ENCODE measurements at regions not wholly inside any gene's neighbourhood (a gene's known extent, or its start where the extent isn't known, plus 50 kb on each side); places are given as distances from the start of the nearest gene placed in this dataset.

- no peak for TF ChIP-seq ZNF414 (CRISPR knock-in tag; IDR thresholded peaks at IDR 0.05)
- no peak for TF ChIP-seq PBX3 (CRISPR knock-in tag; IDR thresholded peaks at IDR 0.05; ENCODE audit: borderline replicate concordance)
- no peak for TF ChIP-seq ELF1 (CRISPR knock-in tag; IDR thresholded peaks at IDR 0.05)
- no peak for TF ChIP-seq ZFP36L2 (CRISPR knock-in tag; IDR thresholded peaks at IDR 0.05)
- no peak for TF ChIP-seq ZNF430 (CRISPR knock-in tag; IDR thresholded peaks at IDR 0.05)
Measured at GRCh38 chr6:79305020-79305419, 70.5 kb upstream of the HMGN3 start (continued).

GRCh38 chr6:79302341-79302740 is 67.9 kb upstream of the HMGN3 start:
- H3K27ac ChIP-seq (ENCODE audit: extremely low read length, insufficient read depth, low read length), result no peak overlapping the region
- no peak overlapping the region for H3K9ac ChIP-seq (ENCODE audit: insufficient read depth, low read depth, low read length)
- ATAC-seq, result no peak
- WGBS (ENCODE audit: low lambda C conversion rate), result 52% methylated on average over 4 of the region's 4 CpGs
- no TSS peak for BruUV-seq (replicated peaks)
- intact Hi-C loops (cut with micrococcal nuclease; ENCODE audit: unreplicated experiment) (no loop called here), in situ Hi-C loops (cut with HindIII; ENCODE audit: extremely low pct_ligation_motif_present, low pct_unique_long_range_greater_than_20kb) (no loop called here)
- H3K9me3 ChIP-seq (ENCODE audit: low read length), result no peaks in the 10 kb centered on the region
- no peak for DNase-seq (ENCODE audit: low spot score)
- H3K36me3 ChIP-seq (replicated peaks in 1 of 2; ENCODE audit: control insufficient read depth in 1 of 2, insufficient read depth in 2 of 2, low read length in 2 of 2), result no peaks in the 10 kb centered on the region
- ChIA-PET CTCF (ENCODE audit: low intra/inter-chr PET ratio, low total read pairs) (no interaction called here), POLR2A (no interaction called here)
- no peaks in the 10 kb centered on the region for H3K79me2 ChIP-seq (ENCODE audit: insufficient read depth, low read length)
- H3K4me2 ChIP-seq (ENCODE audit: low read depth, low read length), result no peak overlapping the region
- H4K20me1 ChIP-seq (ENCODE audit: insufficient read depth, low read length), result no peaks in the 10 kb centered on the region
- no peaks in the 10 kb centered on the region for H3K27me3 ChIP-seq (ENCODE audit: control insufficient read depth in 1 of 2, insufficient read depth in 2 of 2, low read length in 2 of 2)
- H3K4me3 ChIP-seq (replicated peaks in 1 of 3; ENCODE audit: insufficient read depth in 1 of 3, low read depth in 2 of 3, low read length in 3 of 3), result no peak overlapping the region
- FAIRE-seq, result no peak
- H2AFZ ChIP-seq (ENCODE audit: low read length), result no peak overlapping the region
- H3K4me1 ChIP-seq (ENCODE audit: insufficient read depth, low read length), result no peaks in the 10 kb centered on the region
- TF ChIP-seq PRMT3 (CRISPR knock-in tag; IDR thresholded peaks at IDR 0.05; ENCODE audit: borderline replicate concordance, low read depth), result no peak
- TF ChIP-seq ZNF274 (CRISPR knock-in tag; IDR thresholded peaks at IDR 0.05), result no peak
- no peak for TF ChIP-seq POLR2A (IDR thresholded peaks at IDR 0.05; ENCODE audit: insufficient read depth in 1 of 2, low read depth in 2 of 2, low read length in 2 of 2)
- no peak for TF ChIP-seq AHR (CRISPR knock-in tag; IDR thresholded peaks at IDR 0.05)
- TF ChIP-seq ZNF34 (CRISPR knock-in tag; IDR thresholded peaks at IDR 0.05; ENCODE audit: borderline replicate concordance), result no peak
- no peak for TF ChIP-seq PCBP2 (optimal IDR thresholded peaks at IDR 0.05; ENCODE audit: low read depth, low read length, poor library complexity, severe bottlenecking)
- no peak for TF ChIP-seq YY1 (IDR thresholded peaks at IDR 0.05; ENCODE audit: insufficient read depth, insufficient replicate concordance, low read depth, low read length)
- no peak for TF ChIP-seq ZBTB37 (CRISPR knock-in tag; IDR thresholded peaks at IDR 0.05)
- TF ChIP-seq NPAS2 (CRISPR knock-in tag; IDR thresholded peaks at IDR 0.05; ENCODE audit: borderline replicate concordance), result no peak
- no peak for TF ChIP-seq ZNF790 (CRISPR knock-in tag; IDR thresholded peaks at IDR 0.05; ENCODE audit: borderline replicate concordance)
- TF ChIP-seq ZNF660 (CRISPR knock-in tag; IDR thresholded peaks at IDR 0.05; ENCODE audit: borderline replicate concordance, low read depth), result no peak
- TF ChIP-seq RFX5 (IDR thresholded peaks at IDR 0.05; ENCODE audit: low read depth, low read length), result no peak

Measured in HepG2 (cell line).